PC-3 (cell line): ENCODE measurements at regions not wholly inside any gene's neighbourhood (a gene's known extent, or its start where the extent isn't known, plus 50 kb on each side); places are given as distances from the start of the nearest gene placed in this dataset.

Experiments
- ATAC-seq: fragments of 200-7000 bp; cut with Tn5 transposase; 2 replicates; pipeline ENCODE4 v1.9.1; 2020; ENCODE audit warnings: mild to moderate bottlenecking, moderate library complexity
- BruUV-seq: library from RNA; stranded (reverse); fragments of 400-500 nt; replicated peaks from 2 replicates; lab custom pipeline; 2021; lab: Mats Ljungman, UMichigan
- CTCF ChIA-PET: fragments of 300-600 bp; sonication (Branson Sonifier 250); formaldehyde crosslinking; loops from one replicate; lab custom pipeline; 2022; ENCODE audit warnings: antibody characterized with exemption; lab: Charles Lee
- POLR2A ChIA-PET: fragments of 300-600 bp; sonication (Branson Sonifier 250); formaldehyde crosslinking; loops from one replicate; lab custom pipeline; 2022; ENCODE audit warnings: antibody characterized with exemption; ENCODE audit not compliant: unreplicated experiment; lab: Charles Lee
- DNase-seq: peaks from one replicate; pipeline ENCODE4 v3.0.0-alpha.2; 2015
- H2AFZ ChIP-seq: fragments of 300-600 bp; sonication (generic); 2 replicates; pipeline ENCODE4 v1.6.0; 2016; ENCODE audit warnings: antibody characterized with exemption, low read length
- H3F3A ChIP-seq: fragments of 300-600 bp; sonication (generic); one replicate; pipeline ENCODE4 v1.6.0; 2017; ENCODE audit warnings: antibody characterized with exemption, low read length, control low read depth, mild to moderate bottlenecking; ENCODE audit not compliant: unreplicated experiment
- H3K27ac ChIP-seq: fragments of 300-600 bp; sonication (generic); 2 replicates; pipeline ENCODE4 v1.5.1; 2016; ENCODE audit warnings: mild to moderate bottlenecking, low read length
- H3K27me3 ChIP-seq: fragments of 300-600 bp; sonication (generic); 2 replicates; pipeline ENCODE4 v1.6.1; 2016; ENCODE audit warnings: low read length, mixed read lengths
- H3K36me3 ChIP-seq: fragments of 300-600 bp; sonication (generic); 2 replicates; pipeline ENCODE4 v1.6.1; 2016; ENCODE audit warnings: low read depth, mixed run types, low read length, mixed read lengths
- H3K4me1 ChIP-seq: fragments of 300-600 bp; sonication (generic); 2 replicates; pipeline ENCODE4 v1.5.1; 2016; ENCODE audit warnings: low read length; ENCODE audit not compliant: insufficient read depth
- H3K4me2 ChIP-seq: fragments of 300-600 bp; sonication (generic); 2 replicates; pipeline ENCODE4 v1.6.0; 2016; ENCODE audit warnings: low read length
- H3K4me3 ChIP-seq: fragments of 300-600 bp; sonication (generic); 2 replicates; pipeline ENCODE4 v1.5.1; 2016; ENCODE audit warnings: mild to moderate bottlenecking, low read length, mixed read lengths
- H3K79me2 ChIP-seq: fragments of 300-600 bp; sonication (generic); 2 replicates; pipeline ENCODE4 v1.6.1; 2017; ENCODE audit warnings: low read length, mixed read lengths
- H3K9ac ChIP-seq: fragments of 300-600 bp; sonication (generic); 2 replicates; pipeline ENCODE4 v1.6.0; 2016; ENCODE audit warnings: mild to moderate bottlenecking, low read length
- H3K9me2 ChIP-seq: fragments of 300-600 bp; sonication (generic); replicated peaks from 2 replicates; pipeline ENCODE4 v1.6.1; 2016; ENCODE audit warnings: mixed run types, low read length, mixed read lengths
- H3K9me3 ChIP-seq: fragments of 300-600 bp; sonication (generic); 2 replicates; pipeline ENCODE4 v1.6.1; 2016; ENCODE audit warnings: low read length, mixed read lengths
- H4K20me1 ChIP-seq: fragments of 300-600 bp; sonication (generic); 2 replicates; pipeline ENCODE4 v1.6.1; 2016; ENCODE audit warnings: low read length, mixed read lengths
- CTCF ChIP-seq: fragments of 300-600 bp; sonication (generic); conservative IDR thresholded peaks from 2 replicates; pipeline ENCODE4 v1.5.1; 2017; ENCODE audit warnings: antibody characterized with exemption, low read depth, mild to moderate bottlenecking, low read length
- EZH2 ChIP-seq: fragments of 300-600 bp; sonication (generic); IDR thresholded peaks from one replicate; pipeline ENCODE4 v1.6.1; 2017; ENCODE audit warnings: antibody characterized with exemption, mild to moderate bottlenecking, low read length; ENCODE audit not compliant: unreplicated experiment
- EZH2phosphoT487 ChIP-seq: fragments of 300-600 bp; sonication (generic); IDR thresholded peaks from 2 replicates; pipeline ENCODE4 v1.6.1; 2018; ENCODE audit warnings: mild to moderate bottlenecking, antibody characterized with exemption, low read length, borderline replicate concordance
- intact Hi-C: fragments of 100-400 bp; cut with micrococcal nuclease; formaldehyde crosslinking; loops from 2 replicates; pipeline ENCODE4 v1.9.0; 2023

GRCh38 chr9:36728651-36729520 lies 156.2 kb downstream of the MELK start:
- no peak overlapping the region for H3K4me2 ChIP-seq
- no peak overlapping the region for H2AFZ ChIP-seq
- no peaks in the 10 kb centered on the region for H3K79me2 ChIP-seq
- H4K20me1 ChIP-seq, result no peaks in the 10 kb centered on the region
- DNase-seq, result peak; percentile 72
- intact Hi-C loops, result loop anchor here (2.0 kb wide), 1 partner anchor 96 kb away; no protein-coding TSS in a partner anchor
- no peak overlapping the region for H3K27ac ChIP-seq
- no peaks in the 10 kb centered on the region for H3K9me2 ChIP-seq
- no peaks in the 10 kb centered on the region for H3K36me3 ChIP-seq
- H3K27me3 ChIP-seq, result no peaks in the 10 kb centered on the region
- CTCF ChIA-PET, result interaction anchor here (0.6 to 1.1 kb wide), 2 partner anchors 96 to 166 kb away, joined by 3 to 10 read pairs; no protein-coding TSS in a partner anchor
- no peak overlapping the region for H3K4me3 ChIP-seq
- H3K4me1 ChIP-seq, result no peaks in the 10 kb centered on the region
- TF ChIP-seq EZH2phosphoT487 (no peak), EZH2 (no peak), CTCF (peak; percentile 76)
- no peaks in the 10 kb centered on the region for H3K9me3 ChIP-seq
- no TSS peak for BruUV-seq
- no peaks in the 10 kb centered on the region for H3F3A ChIP-seq
- POLR2A ChIA-PET, result no interaction called here
- H3K9ac ChIP-seq, result no peak overlapping the region
- ATAC-seq, result peak; percentile 62

GRCh38 chr9:36729906-36730305 lies 157.2 kb downstream of the MELK start:
- H3K36me3 ChIP-seq, result no peaks in the 10 kb centered on the region
- no peak overlapping the region for H3K4me3 ChIP-seq
- ChIA-PET POLR2A (no interaction called here), CTCF (interaction anchor here (0.5 kb wide), 1 partner anchor 97 kb away, joined by 4 read pairs; no protein-coding TSS in a partner anchor)
- no peak overlapping the region for H3K9ac ChIP-seq
- H3K9me2 ChIP-seq, result no peaks in the 10 kb centered on the region
- intact Hi-C loops, result loop anchor here (2.0 kb wide), 1 partner anchor 97 kb away; no protein-coding TSS in a partner anchor
- no TSS peak for BruUV-seq
- no peaks in the 10 kb centered on the region for H3K9me3 ChIP-seq
- H2AFZ ChIP-seq, result no peak overlapping the region
- no peak overlapping the region for H3K27ac ChIP-seq
- DNase-seq (peak; percentile 3), ATAC-seq (no peak)
- H3K4me2 ChIP-seq, result no peak overlapping the region
- H3K79me2 ChIP-seq, result no peaks in the 10 kb centered on the region
- H3K27me3 ChIP-seq, result no peaks in the 10 kb centered on the region
- TF ChIP-seq EZH2 (no peak), EZH2phosphoT487 (no peak), CTCF (no peak)
- H3F3A ChIP-seq, result no peaks in the 10 kb centered on the region
- no peaks in the 10 kb centered on the region for H3K4me1 ChIP-seq
- H4K20me1 ChIP-seq, result no peaks in the 10 kb centered on the region

- H3K9ac ChIP-seq, result no peak overlapping the region
- H2AFZ ChIP-seq, result no peak overlapping the region
- no peaks in the 10 kb centered on the region for H3K27me3 ChIP-seq
- DNase-seq (no peak), ATAC-seq (no peak)
- intact Hi-C loops, result no loop called here
- H3K4me2 ChIP-seq, result no peak overlapping the region
- no peaks in the 10 kb centered on the region for H3K79me2 ChIP-seq
- no peak overlapping the region for H3K27ac ChIP-seq
- H3K9me3 ChIP-seq, result no peaks in the 10 kb centered on the region
- H3K36me3 ChIP-seq, result no peaks in the 10 kb centered on the region
- H3K9me2 ChIP-seq, result no peaks in the 10 kb centered on the region
- no peak overlapping the region for H3K4me3 ChIP-seq
- ChIA-PET POLR2A (no interaction called here), CTCF (interaction anchor here (0.5 kb wide), 1 partner anchor 98 kb away, joined by 4 read pairs; no protein-coding TSS in a partner anchor)
- no peaks in the 10 kb centered on the region for H4K20me1 ChIP-seq
- TF ChIP-seq EZH2, result no peak
- H3F3A ChIP-seq, result no peaks in the 10 kb centered on the region
- H3K4me1 ChIP-seq, result no peaks in the 10 kb centered on the region
- BruUV-seq, result no TSS peak
These were observed 157.7 kb downstream of the MELK start for GRCh38 chr9:36730414-36730813.
